H1 (cell line): ENCODE measurements at regions not wholly inside any gene's neighbourhood (a gene's known extent, or its start where the extent isn't known, plus 50 kb on each side); places are given as distances from the start of the nearest gene placed in this dataset.

ENCODE experiments used
- CTCF ChIA-PET: fragments of 300-600 bp; sonication (Branson Sonifier 250); formaldehyde crosslinking; loops from one replicate; lab custom pipeline; 2021; ENCODE audit not compliant: partially characterized antibody; lab: Charles Lee
- POLR2A ChIA-PET: fragments of 300-600 bp; sonication (Branson Sonifier 250); formaldehyde crosslinking; loops from one replicate; lab custom pipeline; 2021; ENCODE audit warnings: inconsistent platforms; ENCODE audit not compliant: partially characterized antibody; lab: Charles Lee
- DNase-seq, 2 experiments: peaks; one replicate each; pipeline versions ENCODE4 v3.0.0 to v3.0.0-alpha.2; 2010 to 2022; ENCODE audit warnings: low spot score in 2 of 2, low read depth in 1 of 2, mixed read lengths in 1 of 2
- FAIRE-seq: peaks from 2 replicates; lab custom pipeline; 2011; peaks lifted over from hg19 to GRCh38; lab: Jason Lieb, UNC
- H2AFZ ChIP-seq: 2 replicates; pipeline ENCODE4 v1.8.1; 2012; ENCODE audit warnings: low read length, inconsistent platforms
- H2AK5ac ChIP-seq: 2 replicates; pipeline ENCODE4 v1.6.1; 2013; ENCODE audit warnings: low read depth, low read length
- H2BK120ac ChIP-seq: replicated peaks from 2 replicates; pipeline ENCODE3; 2013; ENCODE audit warnings: low read depth, low read length, inconsistent platforms
- H2BK12ac ChIP-seq: 2 replicates; pipeline ENCODE4 v1.6.1; 2013; ENCODE audit warnings: low read depth, low read length
- H2BK15ac ChIP-seq: 2 replicates; pipeline ENCODE4 v1.6.1; 2013; ENCODE audit warnings: low read length
- H2BK20ac ChIP-seq: 2 replicates; pipeline ENCODE4 v1.6.1; 2013; ENCODE audit warnings: low read length
- H2BK5ac ChIP-seq: 2 replicates; pipeline ENCODE4 v1.6.1; 2013; ENCODE audit warnings: low read depth, low read length
- H3K14ac ChIP-seq: 2 replicates; pipeline ENCODE4 v1.6.1; 2013; ENCODE audit warnings: inconsistent platforms; ENCODE audit not compliant: insufficient read length
- H3K18ac ChIP-seq: 2 replicates; pipeline ENCODE4 v1.6.1; 2013; ENCODE audit warnings: low read length; ENCODE audit errors: extremely low read depth
- H3K23ac ChIP-seq: 2 replicates; pipeline ENCODE4 v1.6.1; 2013; ENCODE audit warnings: inconsistent platforms; ENCODE audit not compliant: insufficient read length
- H3K23me2 ChIP-seq: 2 replicates; pipeline ENCODE4 v1.6.1; 2013; ENCODE audit warnings: low read depth, low read length
- H3K27ac ChIP-seq: 2 replicates; pipeline ENCODE4 v1.6.1; 2011; ENCODE audit warnings: low read depth, low read length, inconsistent platforms
- H3K27me3 ChIP-seq, 4 experiments: replicated peaks in 1 of 4; 1 replicate in 1 of 4; 2 replicates in 3 of 4; pipeline versions ENCODE4 v1.6.1 to v1.8.1; 2011 to 2013; ENCODE audit warnings: low read length in 3 of 4, mild to moderate bottlenecking in 3 of 4, inconsistent platforms in 2 of 4, mixed read lengths in 2 of 4, moderate library complexity in 1 of 4; ENCODE audit not compliant: control insufficient read depth in 3 of 4, insufficient read depth in 3 of 4; ENCODE audit errors: extremely low read depth in 1 of 4
- H3K36me3 ChIP-seq, 4 experiments: 2 replicates each; pipeline versions ENCODE4 v1.6.1 to v1.8.1; 2011 to 2013; ENCODE audit warnings: mild to moderate bottlenecking in 4 of 4, low read length in 3 of 4, moderate library complexity in 2 of 4, control low read depth in 1 of 4, inconsistent platforms in 1 of 4; ENCODE audit not compliant: insufficient read depth in 4 of 4, control insufficient read depth in 2 of 4
- H3K4ac ChIP-seq: replicated peaks from 2 replicates; pipeline ENCODE3; 2013; ENCODE audit warnings: low read length, low read depth, mixed read lengths, inconsistent platforms; ENCODE audit not compliant: insufficient read length
- H3K4me1 ChIP-seq, 4 experiments: replicated peaks in 1 of 4; 1 replicate in 1 of 4; 2 replicates in 3 of 4; pipeline versions ENCODE4 v1.6.1 to v1.8.1; 2011 to 2013; ENCODE audit warnings: low read length in 3 of 4, inconsistent platforms in 2 of 4, mixed read lengths in 1 of 4; ENCODE audit not compliant: insufficient read depth in 4 of 4, control insufficient read depth in 3 of 4
- H3K4me2 ChIP-seq, 2 experiments: 2 replicates each; pipeline versions ENCODE4 v1.6.1 to v1.8.1; 2011 to 2013; ENCODE audit warnings: low read depth in 2 of 2, low read length in 2 of 2, control low read depth in 1 of 2, inconsistent platforms in 1 of 2, mild to moderate bottlenecking in 1 of 2; ENCODE audit not compliant: insufficient read depth in 1 of 2
- H3K4me3 ChIP-seq, 4 experiments: fragments of 200-600, 300-600 bp in 1 of 4; sonication (generic), shearing (Covaris generic), sonication (Bioruptor Twin) in 1 of 4; 2 replicates each; pipeline versions ENCODE4 v1.5.1 to v1.8.1; 2011 to 2016; ENCODE audit warnings: low read length in 4 of 4, low read depth in 3 of 4, control low read depth in 2 of 4, inconsistent platforms in 2 of 4, mild to moderate bottlenecking in 2 of 4, mixed read lengths in 1 of 4, moderate library complexity in 1 of 4; ENCODE audit not compliant: insufficient read depth in 2 of 4; ENCODE audit errors: extremely low read depth in 1 of 4
- H3K56ac ChIP-seq: replicated peaks from 2 replicates; pipeline ENCODE3; 2013; ENCODE audit warnings: low read depth, mild to moderate bottlenecking, mixed read lengths, low read length, inconsistent platforms; ENCODE audit not compliant: insufficient read length
- H3K79me1 ChIP-seq: 2 replicates; pipeline ENCODE4 v1.6.1; 2013; ENCODE audit warnings: low read depth, low read length, control low read depth
- H3K79me2 ChIP-seq, 2 experiments: 2 replicates each; pipeline versions ENCODE4 v1.6.1 to v1.8.1; 2012 to 2013; ENCODE audit warnings: low read length in 2 of 2, mild to moderate bottlenecking in 2 of 2, inconsistent platforms in 1 of 2; ENCODE audit not compliant: insufficient read depth in 2 of 2, control insufficient read depth in 1 of 2
- H3K9ac ChIP-seq, 4 experiments: replicated peaks in 1 of 4; 1 replicate in 1 of 4; 2 replicates in 3 of 4; pipeline versions ENCODE4 v1.6.1 to v1.8.1; 2011 to 2013; ENCODE audit warnings: low read depth in 3 of 4, low read length in 3 of 4, control low read depth in 2 of 4, mild to moderate bottlenecking in 2 of 4, moderate library complexity in 2 of 4, inconsistent platforms in 1 of 4; ENCODE audit errors: extremely low read depth in 1 of 4
- H3K9me3 ChIP-seq, 2 experiments: 2 replicates each; pipeline versions ENCODE4 v1.6.1 to v1.8.1; 2012 to 2013; ENCODE audit warnings: mild to moderate bottlenecking in 2 of 2, moderate library complexity in 2 of 2, control low read depth in 1 of 2, inconsistent platforms in 1 of 2, low read depth in 1 of 2, low read length in 1 of 2, mixed read lengths in 1 of 2; ENCODE audit not compliant: insufficient read depth in 2 of 2
- H4K20me1 ChIP-seq, 2 experiments: replicated peaks in 1 of 2; 2 replicates each; pipeline versions ENCODE3 to v1.8.1; 2011 to 2013; ENCODE audit warnings: inconsistent platforms in 2 of 2, low read length in 2 of 2, mild to moderate bottlenecking in 1 of 2; ENCODE audit not compliant: insufficient read depth in 2 of 2, control insufficient read depth in 1 of 2
- H4K5ac ChIP-seq: 2 replicates; pipeline ENCODE4 v1.6.1; 2013; ENCODE audit warnings: low read length, low read depth, mixed read lengths, inconsistent platforms; ENCODE audit not compliant: insufficient read length
- H4K8ac ChIP-seq: 2 replicates; pipeline ENCODE4 v1.8.0; 2013; ENCODE audit warnings: mild to moderate bottlenecking, moderate library complexity, low read length, inconsistent platforms; ENCODE audit not compliant: insufficient read depth; ENCODE audit errors: extremely low read depth
- H4K91ac ChIP-seq: replicated peaks from 2 replicates; pipeline ENCODE3; 2013; ENCODE audit warnings: low read length, mixed read lengths, inconsistent platforms; ENCODE audit not compliant: insufficient read length
- E2F6 ChIP-seq: IDR thresholded peaks from 2 replicates; pipeline ENCODE4 v1.6.1; 2012; ENCODE audit warnings: inconsistent platforms
- POU5F1 ChIP-seq: IDR thresholded peaks from 2 replicates; pipeline ENCODE4 v1.6.1; 2011; ENCODE audit warnings: low read depth, mild to moderate bottlenecking, low read length, moderate library complexity
- RXRA ChIP-seq: IDR thresholded peaks from 2 replicates; pipeline ENCODE4 v1.6.1; 2011; ENCODE audit warnings: low read depth, mild to moderate bottlenecking, low read length, moderate library complexity; ENCODE audit not compliant: insufficient read depth
- SUZ12 ChIP-seq: fragments of 200-600 bp; sonication (generic); IDR thresholded peaks from 2 replicates; pipeline ENCODE4 v1.6.1; 2012; ENCODE audit warnings: mild to moderate bottlenecking, inconsistent platforms, low read length, moderate library complexity, mixed read lengths
- ZNF274 ChIP-seq: IDR thresholded peaks from 2 replicates; pipeline ENCODE4 v1.7.0; 2012; ENCODE audit warnings: low read length, borderline replicate concordance; ENCODE audit errors: extremely low read depth
- WGBS, 2 experiments: shearing (Covaris generic) in 1 of 2; methylation state at CpG; one replicate each; pipeline versions ENCODE4 v1.1.6 to v1.1.7; 2013 to 2015; ENCODE audit warnings: low lambda C conversion rate in 2 of 2, mixed read lengths in 2 of 2, inconsistent platforms in 1 of 2, low coverage in 1 of 2, missing lambda C conversion rate in 1 of 2; ENCODE audit not compliant: insufficient replicate concordance in 2 of 2, insufficient coverage in 1 of 2, insufficient read length in 1 of 2; ENCODE audit errors: extremely low coverage in 1 of 2, missing lambda C conversion rate in 1 of 2; 5-methylcytosine and 5-hydroxymethylcytosine counted together

GRCh38 chr2:67614454-67614853 is 217.3 kb downstream of the ETAA1 start:
- no peaks in the 10 kb centered on the region for H4K20me1 ChIP-seq
- no peak overlapping the region for H3K4me2 ChIP-seq
- no peaks in the 10 kb centered on the region for H3K9me3 ChIP-seq
- no peak overlapping the region for H4K5ac ChIP-seq
- H4K8ac ChIP-seq, result no peak overlapping the region
- no peak overlapping the region for H3K14ac ChIP-seq
- H2BK5ac ChIP-seq, result no peak overlapping the region
- no peak overlapping the region for H3K18ac ChIP-seq
- H3K23me2 ChIP-seq, result no peaks in the 10 kb centered on the region
- no peak overlapping the region for H2BK20ac ChIP-seq
- H3K4ac ChIP-seq, result no peak overlapping the region
- POLR2A ChIA-PET, result no interaction called here
- CTCF ChIA-PET, result interaction anchor here (0.5 kb wide), 1 partner anchor 93 kb away, joined by 3 read pairs; no protein-coding TSS in a partner anchor
- no peak overlapping the region for H2BK15ac ChIP-seq
- H3K4me3 ChIP-seq, result no peak overlapping the region
- H3K27ac ChIP-seq, result no peak overlapping the region
- H3K4me1 ChIP-seq, result no peaks in the 10 kb centered on the region
- WGBS, 2 experiments, result 95% methylated on average over 1 of the region's 1 CpG; no CpG with 5 or more reads in 1 of the 2 experiments
- no peak overlapping the region for H2BK120ac ChIP-seq
- no peak overlapping the region for H4K91ac ChIP-seq
- no peak overlapping the region for H2AK5ac ChIP-seq
- H3K36me3 ChIP-seq, result no peaks in the 10 kb centered on the region
- DNase-seq, result no peak
- no peak overlapping the region for H3K9ac ChIP-seq
- H3K27me3 ChIP-seq, result no peaks in the 10 kb centered on the region
- H3K23ac ChIP-seq, result no peak overlapping the region
- H2AFZ ChIP-seq, result no peak overlapping the region
- H3K56ac ChIP-seq, result no peak overlapping the region
- H3K79me2 ChIP-seq, result no peaks in the 10 kb centered on the region
- no peak overlapping the region for H2BK12ac ChIP-seq
- FAIRE-seq, result no peak
- H3K79me1 ChIP-seq, result no peaks in the 10 kb centered on the region
- TF ChIP-seq RXRA, result no peak
- TF ChIP-seq POU5F1, result no peak
- no peak for TF ChIP-seq SUZ12
- no peak for TF ChIP-seq E2F6
- TF ChIP-seq ZNF274, result no peak
